Hepatocyte (in vitro differentiated cells): ENCODE measurements at regions not wholly inside any gene's neighbourhood (a gene's known extent, or its start where the extent isn't known, plus 50 kb on each side); places are given as distances from the start of the nearest gene placed in this dataset.

Source experiments
- DNase-seq: peaks from one replicate; pipeline ENCODE4 v3.0.0-alpha.2; 2016; ENCODE audit warnings: low spot score
- H2AFZ ChIP-seq: fragments of 200-600 bp; sonication (generic); 2 replicates; pipeline ENCODE4 v1.6.0; 2016; ENCODE audit warnings: antibody characterized with exemption, mild to moderate bottlenecking
- H3K27ac ChIP-seq: fragments of 200-600 bp; sonication (generic); 2 replicates; pipeline ENCODE4 v1.5.1; 2016; ENCODE audit warnings: mild to moderate bottlenecking
- H3K27me3 ChIP-seq: fragments of 200-600 bp; sonication (generic); 2 replicates; pipeline ENCODE4 v1.6.1; 2016
- H3K36me3 ChIP-seq: fragments of 200-600 bp; sonication (generic); replicated peaks from 2 replicates; pipeline ENCODE4 v1.5.1; 2016; ENCODE audit warnings: low read depth; ENCODE audit not compliant: insufficient read depth
- H3K4me1 ChIP-seq: fragments of 200-600 bp; sonication (generic); 2 replicates; pipeline ENCODE4 v1.5.1; 2016; ENCODE audit warnings: mild to moderate bottlenecking, moderate library complexity; ENCODE audit not compliant: insufficient read depth
- H3K4me2 ChIP-seq: fragments of 200-600 bp; sonication (generic); 2 replicates; pipeline ENCODE4 v1.6.0; 2016
- H3K4me3 ChIP-seq: fragments of 200-600 bp; sonication (generic); 2 replicates; pipeline ENCODE4 v1.5.1; 2016; ENCODE audit warnings: mild to moderate bottlenecking
- H3K79me2 ChIP-seq: fragments of 200-600 bp; sonication (generic); 2 replicates; pipeline ENCODE4 v1.6.0; 2017; ENCODE audit warnings: mild to moderate bottlenecking
- H3K9me2 ChIP-seq: fragments of 200-600 bp; sonication (generic); replicated peaks from 2 replicates; pipeline ENCODE4 v1.6.0; 2017; ENCODE audit warnings: mild to moderate bottlenecking; ENCODE audit not compliant: insufficient read depth
- H3K9me3 ChIP-seq: fragments of 200-600 bp; sonication (generic); 2 replicates; pipeline ENCODE4 v1.5.1; 2016; ENCODE audit warnings: low read depth, mild to moderate bottlenecking
- H4K20me1 ChIP-seq: fragments of 200-600 bp; sonication (generic); 2 replicates; pipeline ENCODE4 v1.6.0; 2016; ENCODE audit warnings: mild to moderate bottlenecking; ENCODE audit not compliant: insufficient read depth, poor library complexity, severe bottlenecking
- CTCF ChIP-seq: fragments of 200-600 bp; sonication (generic); IDR thresholded peaks from 2 replicates; pipeline ENCODE4 v1.5.1; 2016; ENCODE audit warnings: antibody characterized with exemption, mild to moderate bottlenecking; ENCODE audit not compliant: poor library complexity
- EZH2 ChIP-seq: fragments of 200-600 bp; sonication (generic); IDR thresholded peaks from 2 replicates; pipeline ENCODE4 v1.6.1; 2016; ENCODE audit warnings: antibody characterized with exemption, mild to moderate bottlenecking, borderline replicate concordance
- EZH2phosphoT487 ChIP-seq: fragments of 200-600 bp; sonication (generic); IDR thresholded peaks from one replicate; pipeline ENCODE4 v1.6.1; 2018; ENCODE audit warnings: antibody characterized with exemption, mild to moderate bottlenecking, low read depth, moderate library complexity; ENCODE audit not compliant: unreplicated experiment, severe bottlenecking
- WGBS: methylation state at CpG from one replicate; pipeline ENCODE4 v1.1.6; 2016; ENCODE audit warnings: low lambda C conversion rate; ENCODE audit errors: missing lambda C conversion rate; 5-methylcytosine and 5-hydroxymethylcytosine counted together

- no peak overlapping the region for H3K27ac ChIP-seq
- DNase-seq = no peak
- H3K36me3 ChIP-seq = no peaks in the 10 kb centered on the region
- no peaks in the 10 kb centered on the region for H3K9me2 ChIP-seq
- WGBS = 82% methylated on average over 8 of the region's 8 CpGs
- H3K9me3 ChIP-seq = no peaks in the 10 kb centered on the region
- no peaks in the 10 kb centered on the region for H3K27me3 ChIP-seq
- TF ChIP-seq EZH2phosphoT487 (no peak), CTCF (no peak), EZH2 (no peak)
- no peak overlapping the region for H3K4me2 ChIP-seq
- H4K20me1 ChIP-seq = peaks cover 2% of the 10 kb centered on the region
- H3K79me2 ChIP-seq = no peaks in the 10 kb centered on the region
- no peaks in the 10 kb centered on the region for H3K4me1 ChIP-seq
- no peak overlapping the region for H2AFZ ChIP-seq
- H3K4me3 ChIP-seq = no peak overlapping the region
Measured at GRCh38 chr7:41834805-41835694, 132.2 kb upstream of the INHBA start.

- H3K9me2 ChIP-seq = no peaks in the 10 kb centered on the region
- no peaks in the 10 kb centered on the region for H3K4me1 ChIP-seq
- H3K36me3 ChIP-seq = no peaks in the 10 kb centered on the region
- H3K79me2 ChIP-seq = no peaks in the 10 kb centered on the region
- no peak for DNase-seq
- 53% methylated on average over 4 of the region's 4 CpGs for WGBS
- peaks cover 2% of the 10 kb centered on the region for H4K20me1 ChIP-seq
- no peak overlapping the region for H3K4me2 ChIP-seq
- TF ChIP-seq EZH2 (no peak), EZH2phosphoT487 (no peak), CTCF (no peak)
- H3K27ac ChIP-seq = no peak overlapping the region
- no peak overlapping the region for H3K4me3 ChIP-seq
- no peaks in the 10 kb centered on the region for H3K9me3 ChIP-seq
- H2AFZ ChIP-seq = no peak overlapping the region
- H3K27me3 ChIP-seq = no peaks in the 10 kb centered on the region
Measured at GRCh38 chr7:41832941-41833340, 130.1 kb upstream of the INHBA start.

- Histone ChIP-seq H3K27me3 (no peaks in the 10 kb centered on the region), H3K9me2 (no peaks in the 10 kb centered on the region), H3K4me3 (no peak overlapping the region), H3K4me2 (no peak overlapping the region), H3K27ac (no peak overlapping the region), H3K79me2 (no peaks in the 10 kb centered on the region), H3K36me3 (no peaks in the 10 kb centered on the region), H4K20me1 (no peaks in the 10 kb centered on the region), H3K4me1 (no peaks in the 10 kb centered on the region), H3K9me3 (no peaks in the 10 kb centered on the region), H2AFZ (no peak overlapping the region)
- TF ChIP-seq EZH2 (no peak), CTCF (no peak), EZH2phosphoT487 (no peak)
- DNase-seq = no peak
- WGBS = 32% methylated on average over 2 of the region's 2 CpGs
Measured at GRCh38 chr7:41830271-41830670, 127.4 kb upstream of the INHBA start.
